GM12878 (cell line): ENCODE measurements at regions not wholly inside any gene's neighbourhood (a gene's known extent, or its start where the extent isn't known, plus 50 kb on each side); places are given as distances from the start of the nearest gene placed in this dataset.

Experiments
- ATAC-seq: fragments of 200-7000 bp; cut with Tn5 transposase; 3 replicates; pipeline ENCODE4 v1.9.1; 2020; ENCODE audit warnings: mild to moderate bottlenecking, moderate library complexity
- BruUV-seq: library from RNA; stranded (reverse); fragments of 400-500 nt; replicated peaks from 2 replicates; lab custom pipeline; 2021; lab: Mats Ljungman, UMichigan
- CTCF ChIA-PET: fragments of 300-600 bp; sonication (Branson Sonifier 250); formaldehyde crosslinking; extraction: SDS; loops from one replicate; lab custom pipeline; 2021; ENCODE audit warnings: inconsistent platforms; lab: Yijun Ruan, JAX
- POLR2A ChIA-PET: fragments of 350-600 bp; formaldehyde crosslinking; extraction: SDS; loops from one replicate; lab custom pipeline; 2021; ENCODE audit warnings: inconsistent platforms; lab: Charles Lee
- RAD21 ChIA-PET: fragments of 300-600 bp; sonication (Branson Sonifier 250); formaldehyde crosslinking; loops from one replicate; lab custom pipeline; 2023; ENCODE audit warnings: antibody characterized with exemption; ENCODE audit not compliant: unreplicated experiment; lab: Charles Lee
- SMC1A ChIA-PET: fragments of 300-600 bp; sonication (Branson Sonifier 250); formaldehyde crosslinking; loops from one replicate; lab custom pipeline; 2023; ENCODE audit not compliant: unreplicated experiment, uncharacterized antibody; lab: Charles Lee
- DNase-seq: peaks from one replicate; pipeline ENCODE4 v3.0.0-alpha.2; 2011; ENCODE audit warnings: low read depth, low spot score
- FAIRE-seq: peaks from 3 replicates; lab custom pipeline; 2011; peaks lifted over from hg19 to GRCh38; lab: Jason Lieb, UNC
- H2AFZ ChIP-seq: 2 replicates; pipeline ENCODE4 v1.6.0; 2011; ENCODE audit warnings: low read depth, low read length, control low read depth; ENCODE audit not compliant: control insufficient read depth
- H3K27ac ChIP-seq: 2 replicates; pipeline ENCODE4 v1.5.1; 2011; ENCODE audit warnings: control low read depth; ENCODE audit not compliant: control insufficient read depth, insufficient read depth
- H3K27me3 ChIP-seq, 2 experiments: replicated peaks in 1 of 2; 2 replicates each; pipeline versions ENCODE4 v1.6.0 to v1.6.1; 2011; ENCODE audit warnings: low read length in 1 of 2; ENCODE audit not compliant: control insufficient read depth in 2 of 2, insufficient read depth in 2 of 2
- H3K36me3 ChIP-seq, 2 experiments: 2 replicates each; pipeline ENCODE4 v1.5.1; 2011; ENCODE audit warnings: low read length in 1 of 2; ENCODE audit not compliant: control insufficient read depth in 2 of 2, insufficient read depth in 2 of 2
- H3K4me1 ChIP-seq: 2 replicates; pipeline ENCODE4 v1.6.1; 2011; ENCODE audit warnings: mild to moderate bottlenecking, low read length, moderate library complexity, mixed read lengths; ENCODE audit not compliant: control insufficient read depth, insufficient read depth
- H3K4me2 ChIP-seq: 2 replicates; pipeline ENCODE4 v1.6.0; 2011; ENCODE audit warnings: control low read depth; ENCODE audit not compliant: control insufficient read depth, insufficient read depth
- H3K4me3 ChIP-seq: fragments of 200-600 bp; sonication (generic); 2 replicates; pipeline ENCODE4 v1.5.1; 2016
- H3K79me2 ChIP-seq: 2 replicates; pipeline ENCODE4 v1.6.0; 2011; ENCODE audit warnings: low read length; ENCODE audit not compliant: control insufficient read depth, insufficient read depth
- H3K9ac ChIP-seq: 2 replicates; pipeline ENCODE4 v1.8.0; 2011; ENCODE audit warnings: low read length, control low read depth, mixed read lengths; ENCODE audit not compliant: control insufficient read depth, insufficient read depth
- H3K9me3 ChIP-seq: replicated peaks from 3 replicates; pipeline ENCODE4 v1.5.1; 2011; ENCODE audit warnings: mild to moderate bottlenecking, low read length; ENCODE audit not compliant: control insufficient read depth, insufficient read depth
- H4K20me1 ChIP-seq: 2 replicates; pipeline ENCODE4 v1.6.0; 2011; ENCODE audit not compliant: control insufficient read depth, insufficient read depth
- ATF7 ChIP-seq: fragments of 450-650 bp; IDR thresholded peaks from 2 replicates; pipeline ENCODE4 v1.6.1; 2016; ENCODE audit warnings: low read depth, mild to moderate bottlenecking
- BCL3 ChIP-seq: IDR thresholded peaks from 2 replicates; pipeline ENCODE4 v1.6.1; 2011; ENCODE audit warnings: borderline replicate concordance, low read depth, mild to moderate bottlenecking, moderate library complexity, low read length; ENCODE audit not compliant: insufficient read depth, poor library complexity, severe bottlenecking
- CBX5 ChIP-seq: sonication (generic); IDR thresholded peaks from 2 replicates; pipeline ENCODE4 v1.6.1; 2016; ENCODE audit warnings: low read depth, moderate library complexity, mild to moderate bottlenecking, inconsistent platforms
- HCFC1 ChIP-seq: fragments of 150-350 bp; IDR thresholded peaks from 2 replicates; pipeline ENCODE4 v1.6.1; 2014; ENCODE audit warnings: low read length
- MAX ChIP-seq: IDR thresholded peaks from 2 replicates; pipeline ENCODE4 v1.6.1; 2012; ENCODE audit warnings: low read depth, low read length, improper control_type of control experiment
- NKRF ChIP-seq: fragments of 450-650 bp; conservative IDR thresholded peaks from 2 replicates; pipeline ENCODE4 v1.6.1; 2017; ENCODE audit warnings: mild to moderate bottlenecking, moderate library complexity
- PBX3 ChIP-seq: IDR thresholded peaks from 2 replicates; pipeline ENCODE4 v1.6.1; 2011; ENCODE audit warnings: mild to moderate bottlenecking, low read depth, low read length, moderate library complexity; ENCODE audit not compliant: insufficient replicate concordance
- SP1 ChIP-seq: IDR thresholded peaks from one replicate; pipeline ENCODE4 v1.6.1; 2011; ENCODE audit warnings: low read depth, low read length
- STAT3 ChIP-seq: IDR thresholded peaks from 2 replicates; pipeline ENCODE4 v1.6.1; 2011; ENCODE audit warnings: low read depth, low read length, improper control_type of control experiment
- ZBTB11 ChIP-seq: fragments of 450-650 bp; formaldehyde crosslinking; IDR thresholded peaks from 2 replicates; pipeline ENCODE4 v1.5.0; 2022; ENCODE audit warnings: mild to moderate bottlenecking, missing genetic modification characterization
- WGBS: methylation state at CpG from one replicate; pipeline ENCODE4 v1.1.6; 2016; ENCODE audit warnings: low lambda C conversion rate; ENCODE audit not compliant: insufficient replicate concordance, insufficient coverage; ENCODE audit errors: missing lambda C conversion rate; 5-methylcytosine and 5-hydroxymethylcytosine counted together
- in situ Hi-C: fragments of 300-500 bp; cut with MboI; formaldehyde crosslinking; loops from 9 replicates; pipeline ENCODE4 v1.14.3; 2018; ENCODE audit warnings: mixed read lengths
- intact Hi-C: fragments of 100-400 bp; cut with micrococcal nuclease; formaldehyde crosslinking; loops from one replicate; pipeline ENCODE4 v1.14.2; 2022; ENCODE audit not compliant: unreplicated experiment

- 37% methylated on average over 2 of the region's 2 CpGs for WGBS
- Histone ChIP-seq H3K4me3 (no peak overlapping the region), H3K9me3 (no peaks in the 10 kb centered on the region), H2AFZ (no peak overlapping the region), H3K4me1 (no peaks in the 10 kb centered on the region), H3K27ac (no peak overlapping the region), H3K4me2 (no peak overlapping the region), H4K20me1 (no peaks in the 10 kb centered on the region), H3K27me3 (no peaks in the 10 kb centered on the region), H3K36me3 (no peaks in the 10 kb centered on the region), H3K79me2 (no peaks in the 10 kb centered on the region), H3K9ac (no peak overlapping the region)
- intact Hi-C loops: loop anchor here (1.0 to 5.0 kb wide), 4 partner anchors 130 to 554 kb away; no protein-coding TSS in a partner anchor
- FAIRE-seq (no peak), DNase-seq (no peak), ATAC-seq (no peak)
- no TSS peak for BruUV-seq
- ChIA-PET POLR2A (no interaction called here), SMC1A (interaction anchor here (0.7 to 1.4 kb wide), 2 partner anchors 493 to 554 kb away, joined by 3 to 4 read pairs; no protein-coding TSS in a partner anchor), RAD21 (interaction anchor here (1.5 kb wide), 1 partner anchor 493 kb away, joined by 6 read pairs; no protein-coding TSS in a partner anchor), CTCF (interaction anchor here (1.5 to 1.7 kb wide), 2 partner anchors 332 to 493 kb away, joined by 7 to 9 read pairs; no protein-coding TSS in a partner anchor)
- in situ Hi-C loops: no loop called here
- TF ChIP-seq PBX3 (no peak), ZBTB11 (CRISPR knock-in tag) (no peak), STAT3 (no peak), HCFC1 (no peak), SP1 (no peak), NKRF (no peak), ATF7 (no peak), CBX5 (no peak), BCL3 (no peak), MAX (no peak)
Measured at GRCh38 chr5:7261900-7262299, 134.0 kb upstream of the ADCY2 start.
